Hepatocyte (in vitro differentiated cells): ENCODE measurements at regions not wholly inside any gene's neighbourhood (a gene's known extent, or its start where the extent isn't known, plus 50 kb on each side); places are given as distances from the start of the nearest gene placed in this dataset.

Experiments used
- EZH2 ChIP-seq: fragments of 200-600 bp; sonication (generic); IDR thresholded peaks from 2 replicates; pipeline ENCODE4 v1.6.1; 2016; ENCODE audit warnings: antibody characterized with exemption, mild to moderate bottlenecking, borderline replicate concordance
- EZH2phosphoT487 ChIP-seq: fragments of 200-600 bp; sonication (generic); IDR thresholded peaks from one replicate; pipeline ENCODE4 v1.6.1; 2018; ENCODE audit warnings: antibody characterized with exemption, mild to moderate bottlenecking, low read depth, moderate library complexity; ENCODE audit not compliant: unreplicated experiment, severe bottlenecking
- TF ChIP-seq, protein P1 (sequence below): fragments of 200-600 bp; sonication (generic); IDR thresholded peaks from 2 replicates; pipeline ENCODE4 v1.5.1; 2016; ENCODE audit warnings: antibody characterized with exemption, mild to moderate bottlenecking; ENCODE audit not compliant: poor library complexity

DNA sequence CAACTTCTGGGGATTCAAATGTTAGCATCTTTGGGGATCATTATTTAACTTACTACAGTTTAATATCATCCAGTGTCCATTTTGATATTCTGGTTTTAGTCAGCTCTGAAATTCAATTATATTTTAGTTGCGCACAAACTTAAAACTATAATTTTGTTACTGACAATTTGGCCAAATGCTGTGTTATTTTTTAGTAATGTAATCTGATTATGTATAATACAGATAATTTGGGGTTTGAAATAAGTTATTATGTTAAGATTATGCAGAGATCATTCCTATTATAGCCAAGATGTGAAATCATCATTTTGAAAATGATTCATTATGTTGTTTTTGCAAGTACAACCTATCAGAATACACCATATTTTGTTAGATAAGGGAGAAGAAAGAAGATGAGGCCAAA is 706.1 kb downstream of the ROBO2 start:
- TF ChIP-seq, protein P1, sequence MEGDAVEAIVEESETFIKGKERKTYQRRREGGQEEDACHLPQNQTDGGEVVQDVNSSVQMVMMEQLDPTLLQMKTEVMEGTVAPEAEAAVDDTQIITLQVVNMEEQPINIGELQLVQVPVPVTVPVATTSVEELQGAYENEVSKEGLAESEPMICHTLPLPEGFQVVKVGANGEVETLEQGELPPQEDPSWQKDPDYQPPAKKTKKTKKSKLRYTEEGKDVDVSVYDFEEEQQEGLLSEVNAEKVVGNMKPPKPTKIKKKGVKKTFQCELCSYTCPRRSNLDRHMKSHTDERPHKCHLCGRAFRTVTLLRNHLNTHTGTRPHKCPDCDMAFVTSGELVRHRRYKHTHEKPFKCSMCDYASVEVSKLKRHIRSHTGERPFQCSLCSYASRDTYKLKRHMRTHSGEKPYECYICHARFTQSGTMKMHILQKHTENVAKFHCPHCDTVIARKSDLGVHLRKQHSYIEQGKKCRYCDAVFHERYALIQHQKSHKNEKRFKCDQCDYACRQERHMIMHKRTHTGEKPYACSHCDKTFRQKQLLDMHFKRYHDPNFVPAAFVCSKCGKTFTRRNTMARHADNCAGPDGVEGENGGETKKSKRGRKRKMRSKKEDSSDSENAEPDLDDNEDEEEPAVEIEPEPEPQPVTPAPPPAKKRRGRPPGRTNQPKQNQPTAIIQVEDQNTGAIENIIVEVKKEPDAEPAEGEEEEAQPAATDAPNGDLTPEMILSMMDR, result no peak
- TF ChIP-seq EZH2phosphoT487 (no peak), EZH2 (no peak)
